COLO668 (cell line): ENCODE measurements at regions not wholly inside any gene's neighbourhood (a gene's known extent, or its start where the extent isn't known, plus 50 kb on each side); places are given as distances from the start of the nearest gene placed in this dataset.
A peak's percentile ranks its signal among the peaks of the same experiment; 100 is the strongest.

Experiments used
- DNase-seq: peaks from one replicate; lab custom pipeline; 2025; ENCODE audit not compliant: unreplicated experiment; lab: John Stamatoyannopoulos, UW

- DNase-seq = peak; percentile 87
Measured at GRCh38 chr7:50962962-50963374, 180.3 kb upstream of the GRB10 start.

- no peak for DNase-seq
Measured at GRCh38 chr7:50962281-50962883, 179.7 kb upstream of the GRB10 start.

GRCh38 chr7:50960621-50961310 is 178.1 kb upstream of the GRB10 start:
- no peak for DNase-seq

- DNase-seq = no peak
Measured at GRCh38 chr7:50959991-50960390, 177.3 kb upstream of the GRB10 start.

- no peak for DNase-seq
Measured at GRCh38 chr7:50959560-50959959, 176.9 kb upstream of the GRB10 start.

- no peak for DNase-seq
Measured at GRCh38 chr7:50957855-50958254, 175.2 kb upstream of the GRB10 start.

- no peak for DNase-seq
Measured at GRCh38 chr7:50957431-50957830, 174.7 kb upstream of the GRB10 start.

GRCh38 chr7:50956522-50957155 is 173.9 kb upstream of the GRB10 start:
- no peak for DNase-seq

GRCh38 chr7:50954716-50955115 is 172.0 kb upstream of the GRB10 start:
- no peak for DNase-seq

GRCh38 chr7:50954245-50954644 is 171.5 kb upstream of the GRB10 start:
- DNase-seq = no peak

- no peak for DNase-seq
Measured at GRCh38 chr7:50953820-50954219, 171.1 kb upstream of the GRB10 start.

- DNase-seq = no peak
Measured at GRCh38 chr7:50953303-50953702, 170.6 kb upstream of the GRB10 start.

GRCh38 chr7:50952544-50952943 is 169.8 kb upstream of the GRB10 start:
- DNase-seq = no peak

GRCh38 chr7:50952120-50952519 is 169.4 kb upstream of the GRB10 start:
- no peak for DNase-seq

GRCh38 chr7:50943482-50943881 is 160.8 kb upstream of the GRB10 start:
- no peak for DNase-seq

- no peak for DNase-seq
Measured at GRCh38 chr7:50941525-50941924, 158.8 kb upstream of the GRB10 start.

GRCh38 chr7:50940621-50941020 is 157.9 kb upstream of the GRB10 start:
- no peak for DNase-seq

- peak; percentile 40 for DNase-seq
Measured at GRCh38 chr7:50939021-50939420, 156.3 kb upstream of the GRB10 start.

GRCh38 chr7:50937727-50938126 is 155.0 kb upstream of the GRB10 start:
- no peak for DNase-seq

- DNase-seq = no peak
Measured at GRCh38 chr7:50926049-50926448, 143.4 kb upstream of the GRB10 start.

GRCh38 chr7:50923476-50923875 is 140.8 kb upstream of the GRB10 start:
- no peak for DNase-seq

- DNase-seq = no peak
Measured at GRCh38 chr7:50921114-50921813, 138.6 kb upstream of the GRB10 start.
